Right lobe of liver (tissue), 6 donors: ENCODE measurements at regions not wholly inside any gene's neighbourhood (a gene's known extent, or its start where the extent isn't known, plus 50 kb on each side); places are given as distances from the start of the nearest gene placed in this dataset.

Source experiments
- ATAC-seq, 4 donors: fragments of 200-7000 bp; cut with Tn5 transposase; one replicate each; pipeline ENCODE4 v1.9.1; 2020; ENCODE audit warnings: mild to moderate bottlenecking in 4 of 4, moderate library complexity in 4 of 4
- DNase-seq, 3 donors: peaks; one replicate each; pipeline ENCODE4 v3.0.0-alpha.2; 2020
- H3K27ac ChIP-seq, 3 donors: fragments of 200-600 bp; one replicate each; pipeline ENCODE4 v1.8.0; 2022
- H3K27me3 ChIP-seq, 2 donors: fragments of 200-600 bp; one replicate each; pipeline ENCODE4 v1.8.0; 2022
- H3K36me3 ChIP-seq, 4 donors: fragments of 200-600 bp; sonication (generic) in 1 of 4; one replicate each; pipeline versions ENCODE4 v1.5.1 to v1.8.0; 2017 to 2022; ENCODE audit warnings: control low read depth in 1 of 4
- H3K4me1 ChIP-seq, 4 donors: fragments of 200-600 bp; sonication (generic) in 1 of 4; one replicate each; pipeline versions ENCODE4 v1.5.1 to v1.8.0; 2017 to 2022; ENCODE audit warnings: control low read depth in 1 of 4
- H3K4me3 ChIP-seq, 3 donors: fragments of 200-600 bp; one replicate each; pipeline ENCODE4 v1.8.0; 2022
- H3K9me3 ChIP-seq, 4 donors: fragments of 200-600 bp; sonication (generic) in 1 of 4; one replicate each; pipeline versions ENCODE4 v1.5.1 to v1.8.0; 2017 to 2022; ENCODE audit warnings: control low read depth in 1 of 4
- POLR2A ChIP-seq: fragments of 450-650 bp; IDR thresholded peaks from one replicate; pipeline ENCODE4 v1.6.1; 2017; ENCODE audit warnings: antibody characterized with exemption, mild to moderate bottlenecking
- WGBS: methylation state at CpG from one replicate; pipeline ENCODE4 v1.1.6; 2018; ENCODE audit warnings: low coverage, low lambda C conversion rate; ENCODE audit not compliant: insufficient coverage; ENCODE audit errors: missing lambda C conversion rate; 5-methylcytosine and 5-hydroxymethylcytosine counted together
- intact Hi-C, 2 donors: fragments of 100-400 bp; cut with DNase I; formaldehyde crosslinking; loops; one replicate each; pipeline versions ENCODE4 v1.11.2 to v1.14.1; 2022
- TF ChIP-seq, protein P1 (sequence below), 4 donors: fragments of 200-600 bp in 3 of 4; fragments of 450-650 bp in 1 of 4; IDR thresholded peaks; one replicate each; pipeline versions ENCODE4 v1.5.1 to v1.8.0; 2016 to 2022; ENCODE audit warnings: antibody characterized with exemption in 4 of 4, mild to moderate bottlenecking in 2 of 4
- donor health status: DM: no; HTN: yes; CAD: no.
- donor health status: DM: no; HTN: no; CAD: no.
- donor health status: DM: no; HTN: no; CAD: no.
- donor health status: DM: no; HTN: yes; CAD: no.
- donor health status: DM: no; HTN: yes; CAD: no.

DNA sequence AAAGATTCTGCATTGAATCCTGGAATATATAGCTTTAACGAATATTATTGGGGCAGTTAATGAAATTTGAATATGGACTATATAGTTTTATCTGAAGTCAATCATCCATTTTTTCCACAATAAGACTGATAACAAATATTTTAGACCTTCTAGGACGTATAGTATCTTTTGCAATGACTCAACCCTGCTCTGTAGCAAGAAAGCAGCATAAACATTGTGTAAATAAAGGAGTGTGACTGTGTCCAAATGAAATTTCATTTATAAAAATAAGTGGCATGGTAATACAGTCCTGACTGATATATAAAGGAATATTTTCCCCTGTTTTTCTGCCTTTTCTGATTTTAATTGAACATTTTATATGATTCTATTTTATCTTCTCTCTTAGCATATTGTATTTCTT, 947.7 kb upstream of the SLIT2 start:
- TF ChIP-seq POLR2A = no peak
- Histone ChIP-seq H3K4me3 (no peak overlapping the region), H3K27me3 (no peaks in the 10 kb centered on the region), H3K27ac (no peak overlapping the region), H3K9me3 (no peaks in the 10 kb centered on the region), H3K36me3 (no peaks in the 10 kb centered on the region), H3K4me1 (no peaks in the 10 kb centered on the region)
- 36% methylated on average over 2 of the region's 2 CpGs for WGBS
- intact Hi-C loops = no loop called here
- DNase-seq (no peak), ATAC-seq (no peak)

DNA sequence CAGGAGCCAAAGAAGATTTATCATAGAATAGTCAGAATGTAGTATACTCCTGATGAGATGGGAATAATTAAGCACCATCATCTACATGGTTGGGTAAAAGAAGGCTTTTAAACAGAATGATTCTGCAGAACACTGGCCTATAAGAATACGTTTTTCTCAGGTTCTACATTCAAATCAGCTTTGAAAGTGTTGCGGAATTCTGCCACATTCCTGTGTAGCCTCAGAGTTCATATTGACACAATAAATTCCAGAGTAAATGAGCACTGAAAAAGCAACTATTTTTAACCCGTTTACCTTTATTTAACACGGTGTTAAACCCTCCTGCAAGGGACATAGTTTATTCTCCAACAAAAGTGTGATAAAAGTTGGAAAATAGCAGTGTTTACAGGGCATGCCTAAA, 950.2 kb upstream of the SLIT2 start:
- no peaks in the 10 kb centered on the region for H3K27me3 ChIP-seq
- H3K36me3 ChIP-seq = no peaks in the 10 kb centered on the region
- H3K4me3 ChIP-seq = no peak overlapping the region
- H3K9me3 ChIP-seq = no peaks in the 10 kb centered on the region
- DNase-seq (no peak), ATAC-seq (no peak)
- no peak overlapping the region for H3K27ac ChIP-seq
- TF ChIP-seq, protein P1, sequence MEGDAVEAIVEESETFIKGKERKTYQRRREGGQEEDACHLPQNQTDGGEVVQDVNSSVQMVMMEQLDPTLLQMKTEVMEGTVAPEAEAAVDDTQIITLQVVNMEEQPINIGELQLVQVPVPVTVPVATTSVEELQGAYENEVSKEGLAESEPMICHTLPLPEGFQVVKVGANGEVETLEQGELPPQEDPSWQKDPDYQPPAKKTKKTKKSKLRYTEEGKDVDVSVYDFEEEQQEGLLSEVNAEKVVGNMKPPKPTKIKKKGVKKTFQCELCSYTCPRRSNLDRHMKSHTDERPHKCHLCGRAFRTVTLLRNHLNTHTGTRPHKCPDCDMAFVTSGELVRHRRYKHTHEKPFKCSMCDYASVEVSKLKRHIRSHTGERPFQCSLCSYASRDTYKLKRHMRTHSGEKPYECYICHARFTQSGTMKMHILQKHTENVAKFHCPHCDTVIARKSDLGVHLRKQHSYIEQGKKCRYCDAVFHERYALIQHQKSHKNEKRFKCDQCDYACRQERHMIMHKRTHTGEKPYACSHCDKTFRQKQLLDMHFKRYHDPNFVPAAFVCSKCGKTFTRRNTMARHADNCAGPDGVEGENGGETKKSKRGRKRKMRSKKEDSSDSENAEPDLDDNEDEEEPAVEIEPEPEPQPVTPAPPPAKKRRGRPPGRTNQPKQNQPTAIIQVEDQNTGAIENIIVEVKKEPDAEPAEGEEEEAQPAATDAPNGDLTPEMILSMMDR (IDR thresholded peaks at IDR 0.05) = no peak
- no peak for TF ChIP-seq POLR2A
- H3K4me1 ChIP-seq = no peaks in the 10 kb centered on the region
- WGBS = 31% methylated on average over 4 of the region's 4 CpGs
- intact Hi-C loops = no loop called here

DNA sequence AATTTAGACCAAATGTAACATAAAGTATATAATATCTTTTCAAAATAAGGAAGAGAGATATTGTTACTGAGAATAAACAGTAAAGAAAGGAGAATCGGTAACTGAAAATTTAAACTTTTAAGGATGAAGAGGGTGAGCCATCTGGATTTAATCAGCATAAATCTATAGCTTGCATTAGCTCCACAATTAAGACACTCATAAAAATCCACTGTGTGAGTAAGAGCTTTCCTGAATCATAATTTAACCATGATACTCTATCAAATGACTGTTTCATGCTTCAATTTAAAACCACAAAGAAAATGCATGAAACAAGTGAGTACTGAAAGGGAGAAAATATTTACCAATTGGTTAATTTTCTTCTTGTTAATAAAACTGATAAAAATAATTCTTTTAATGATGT, 951.5 kb upstream of the SLIT2 start:
- DNase-seq = no peak
- WGBS = 65% methylated on average over 1 of the region's 1 CpG
- Histone ChIP-seq H3K27ac (no peak overlapping the region), H3K4me1 (no peaks in the 10 kb centered on the region), H3K27me3 (no peaks in the 10 kb centered on the region), H3K36me3 (no peaks in the 10 kb centered on the region), H3K4me3 (no peak overlapping the region), H3K9me3 (no peaks in the 10 kb centered on the region)
- TF ChIP-seq, protein P1 (IDR thresholded peaks at IDR 0.05) = no peak
- no peak for TF ChIP-seq POLR2A
- ATAC-seq = no peak
- intact Hi-C loops = no loop called here

DNA sequence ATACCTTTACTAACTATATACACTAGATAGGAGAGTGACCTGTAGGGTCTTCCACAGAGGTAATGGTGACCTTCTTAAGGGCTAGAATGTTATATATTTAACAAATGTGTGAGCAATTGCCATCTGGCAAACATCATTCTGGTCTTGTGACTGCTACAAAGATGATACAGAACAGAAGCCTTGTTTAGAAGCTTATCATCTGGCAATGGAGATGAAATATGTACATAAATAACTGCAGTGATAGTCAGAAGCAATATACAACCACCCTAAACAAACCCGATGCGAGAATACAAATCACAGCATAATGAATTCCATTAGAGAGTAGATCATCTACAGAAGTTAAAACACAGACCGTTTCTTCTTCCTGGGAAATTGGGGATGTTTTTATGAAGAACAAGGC, 952.7 kb upstream of the SLIT2 start:
- WGBS = 73% methylated on average over 3 of the region's 3 CpGs
- H3K27me3 ChIP-seq = no peaks in the 10 kb centered on the region
- no peaks in the 10 kb centered on the region for H3K36me3 ChIP-seq
- DNase-seq (no peak), ATAC-seq (no peak)
- no peaks in the 10 kb centered on the region for H3K4me1 ChIP-seq
- H3K4me3 ChIP-seq = no peak overlapping the region
- no peak for TF ChIP-seq POLR2A
- TF ChIP-seq, protein P1 (IDR thresholded peaks at IDR 0.05) = no peak
- intact Hi-C loops = no loop called here
- H3K27ac ChIP-seq = no peak overlapping the region
- H3K9me3 ChIP-seq = no peaks in the 10 kb centered on the region

DNA sequence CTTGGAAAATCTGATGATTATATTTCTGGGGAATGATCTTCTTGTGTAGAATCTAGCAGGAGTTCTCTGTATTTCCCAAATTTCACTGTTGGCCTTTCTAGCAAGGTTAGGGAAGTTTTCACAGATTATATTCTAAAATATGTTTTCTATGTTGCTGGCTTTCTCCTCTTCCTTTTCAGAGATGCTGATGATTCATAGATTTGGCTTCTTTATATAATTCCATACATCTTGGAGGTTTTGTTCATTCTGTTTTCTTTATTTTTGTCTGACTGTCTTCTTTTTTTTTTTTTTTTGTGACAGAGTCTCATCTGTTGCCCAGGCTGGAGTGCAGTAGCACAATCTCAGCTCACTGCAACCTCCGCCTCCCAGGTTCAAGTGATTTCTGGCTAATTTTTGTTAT, 957.9 kb upstream of the SLIT2 start:
- no peak overlapping the region for H3K27ac ChIP-seq
- ATAC-seq = no peak
- intact Hi-C loops = no loop called here
- no peaks in the 10 kb centered on the region for H3K9me3 ChIP-seq
- TF ChIP-seq, protein P1 (IDR thresholded peaks at IDR 0.05) = no peak
- TF ChIP-seq POLR2A = no peak
- H3K4me3 ChIP-seq = no peak overlapping the region
- no peak for DNase-seq
- H3K36me3 ChIP-seq = no peaks in the 10 kb centered on the region
- 67% methylated on average over 1 of the region's 1 CpG for WGBS
- no peaks in the 10 kb centered on the region for H3K27me3 ChIP-seq
- H3K4me1 ChIP-seq = no peaks in the 10 kb centered on the region
